Left lung (tissue), 4 donors: ENCODE measurements at regions not wholly inside any gene's neighbourhood (a gene's known extent, or its start where the extent isn't known, plus 50 kb on each side); places are given as distances from the start of the nearest gene placed in this dataset.

Experiments
- ATAC-seq: fragments of 200-7000 bp; cut with Tn5 transposase; one replicate; pipeline ENCODE4 v1.9.1; 2020; ENCODE audit warnings: moderate library complexity
- DNase-seq, 4 donors: peaks; one replicate each; pipeline ENCODE4 v3.0.0-alpha.2; 2013 to 2020
- H3K27ac ChIP-seq, 2 donors: fragments of 200-600 bp; sonication (generic) in 1 of 2; one replicate each; pipeline versions ENCODE4 v1.5.0 to v1.8.0; 2020 to 2021
- H3K27me3 ChIP-seq, 2 donors: fragments of 200-600 bp; sonication (generic) in 1 of 2; one replicate each; pipeline versions ENCODE4 v1.5.0 to v1.8.0; 2020 to 2021
- H3K36me3 ChIP-seq, 2 donors: fragments of 200-600 bp; sonication (generic) in 1 of 2; one replicate each; pipeline versions ENCODE4 v1.5.0 to v1.8.0; 2020 to 2021
- H3K4me1 ChIP-seq, 2 donors: fragments of 200-600 bp; one replicate each; pipeline ENCODE4 v1.8.0; 2021
- H3K4me3 ChIP-seq, 2 donors: fragments of 200-600 bp; sonication (generic) in 1 of 2; one replicate each; pipeline versions ENCODE4 v1.5.0 to v1.8.0; 2020 to 2021; ENCODE audit warnings: mild to moderate bottlenecking in 1 of 2
- H3K9me3 ChIP-seq, 2 donors: fragments of 200-600 bp; sonication (generic) in 1 of 2; one replicate each; pipeline versions ENCODE4 v1.5.0 to v1.8.0; 2020 to 2021
- intact Hi-C, 2 donors: fragments of 100-400 bp; cut with DNase I; formaldehyde crosslinking; loops; one replicate each; pipeline versions ENCODE4 v1.11.2 to v1.14.2; 2022
- TF ChIP-seq, protein P1 (sequence below), 2 donors: fragments of 200-600 bp; sonication (generic) in 1 of 2; IDR thresholded peaks; one replicate each; pipeline versions ENCODE4 v1.5.0 to v1.8.0; 2021; ENCODE audit warnings: antibody characterized with exemption in 2 of 2
- donor health status: DM: no; HTN: yes; CAD: no.
- donor health status: DM: no; HTN: no; CAD: no.

GRCh38 chr18:2482706-2483475 lies 88.4 kb downstream of the METTL4 start:
- intact Hi-C loops, result no loop called here
- TF ChIP-seq, protein P1, sequence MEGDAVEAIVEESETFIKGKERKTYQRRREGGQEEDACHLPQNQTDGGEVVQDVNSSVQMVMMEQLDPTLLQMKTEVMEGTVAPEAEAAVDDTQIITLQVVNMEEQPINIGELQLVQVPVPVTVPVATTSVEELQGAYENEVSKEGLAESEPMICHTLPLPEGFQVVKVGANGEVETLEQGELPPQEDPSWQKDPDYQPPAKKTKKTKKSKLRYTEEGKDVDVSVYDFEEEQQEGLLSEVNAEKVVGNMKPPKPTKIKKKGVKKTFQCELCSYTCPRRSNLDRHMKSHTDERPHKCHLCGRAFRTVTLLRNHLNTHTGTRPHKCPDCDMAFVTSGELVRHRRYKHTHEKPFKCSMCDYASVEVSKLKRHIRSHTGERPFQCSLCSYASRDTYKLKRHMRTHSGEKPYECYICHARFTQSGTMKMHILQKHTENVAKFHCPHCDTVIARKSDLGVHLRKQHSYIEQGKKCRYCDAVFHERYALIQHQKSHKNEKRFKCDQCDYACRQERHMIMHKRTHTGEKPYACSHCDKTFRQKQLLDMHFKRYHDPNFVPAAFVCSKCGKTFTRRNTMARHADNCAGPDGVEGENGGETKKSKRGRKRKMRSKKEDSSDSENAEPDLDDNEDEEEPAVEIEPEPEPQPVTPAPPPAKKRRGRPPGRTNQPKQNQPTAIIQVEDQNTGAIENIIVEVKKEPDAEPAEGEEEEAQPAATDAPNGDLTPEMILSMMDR (IDR thresholded peaks at IDR 0.05), result no peak
- Histone ChIP-seq H3K36me3 (no peaks in the 10 kb centered on the region), H3K9me3 (no peaks in the 10 kb centered on the region), H3K4me1 (no peaks in the 10 kb centered on the region), H3K27ac (no peak overlapping the region), H3K27me3 (peaks cover 0 to 9% of the 10 kb centered on the region in 2 donors), H3K4me3 (no peak overlapping the region)
- no peak for DNase-seq
- no peak for ATAC-seq

GRCh38 chr18:2485983-2486382 lies 85.3 kb downstream of the METTL4 start:
- DNase-seq (no peak), ATAC-seq (no peak)
- peaks cover 0 to 9% of the 10 kb centered on the region in 2 donors for H3K27me3 ChIP-seq
- no peak overlapping the region for H3K27ac ChIP-seq
- no peaks in the 10 kb centered on the region for H3K9me3 ChIP-seq
- TF ChIP-seq, protein P1 (IDR thresholded peaks at IDR 0.05), result no peak
- intact Hi-C loops, result no loop called here
- no peaks in the 10 kb centered on the region for H3K4me1 ChIP-seq
- H3K36me3 ChIP-seq, result no peaks in the 10 kb centered on the region
- H3K4me3 ChIP-seq, result no peak overlapping the region

DNA sequence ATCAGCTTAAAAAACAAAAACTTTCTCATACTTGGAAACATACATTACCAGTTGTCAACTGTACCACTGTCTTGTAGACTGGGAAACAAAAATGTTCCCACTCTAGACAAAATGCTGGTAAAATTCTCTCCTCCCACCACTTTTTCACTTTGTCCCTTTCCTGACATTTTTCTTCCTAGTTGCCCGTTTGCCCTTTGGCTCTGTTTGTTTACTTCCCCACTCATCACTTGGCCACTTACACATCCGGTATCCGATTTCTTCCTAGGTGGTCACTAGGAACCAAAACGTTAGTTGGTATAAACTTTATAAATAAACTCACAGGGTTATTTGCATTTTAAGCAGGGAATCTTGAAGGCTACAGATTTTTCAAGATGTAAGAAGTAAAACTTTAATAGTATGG lies 84.9 kb downstream of the METTL4 start:
- H3K9me3 ChIP-seq, result no peaks in the 10 kb centered on the region
- H3K36me3 ChIP-seq, result no peaks in the 10 kb centered on the region
- intact Hi-C loops, result no loop called here
- DNase-seq, result no peak
- H3K4me3 ChIP-seq, result no peak overlapping the region
- H3K27me3 ChIP-seq, result peaks cover 0 to 9% of the 10 kb centered on the region in 2 donors
- H3K4me1 ChIP-seq, result no peaks in the 10 kb centered on the region
- TF ChIP-seq, protein P1 (IDR thresholded peaks at IDR 0.05), result no peak
- no peak overlapping the region for H3K27ac ChIP-seq
- no peak for ATAC-seq
